HCT116 (cell line): ENCODE measurements at regions not wholly inside any gene's neighbourhood (a gene's known extent, or its start where the extent isn't known, plus 50 kb on each side); places are given as distances from the start of the nearest gene placed in this dataset.

Experiments used
- ATAC-seq: fragments of 200-7000 bp; cut with Tn5 transposase; 2 replicates; pipeline ENCODE4 v1.9.1; 2020; ENCODE audit warnings: mild to moderate bottlenecking, moderate library complexity
- BruUV-seq: library from RNA; stranded (reverse); fragments of 400-500 nt; replicated peaks from 2 replicates; lab custom pipeline; 2021; lab: Mats Ljungman, UMichigan
- CTCF ChIA-PET: fragments of 300-600 bp; sonication (Branson Sonifier 250); formaldehyde crosslinking; loops from one replicate; lab custom pipeline; 2021; ENCODE audit warnings: antibody characterized with exemption; lab: Charles Lee
- POLR2A ChIA-PET: fragments of 300-600, 350-600 bp; sonication (Branson Sonifier 250); formaldehyde crosslinking; loops from one replicate; lab custom pipeline; 2021; ENCODE audit warnings: antibody characterized with exemption; lab: Charles Lee
- RAD21 ChIA-PET, 2 experiments: fragments of 300-600 bp; sonication (Branson Sonifier 250); formaldehyde crosslinking; loops; one replicate each; lab custom pipeline; 2023; ENCODE audit warnings: low total read pairs in 2 of 2; ENCODE audit not compliant: uncharacterized antibody in 2 of 2, unreplicated experiment in 2 of 2, low non-redundant PET in 1 of 2; lab: Charles Lee
- DNase-seq: peaks from one replicate; pipeline ENCODE4 v3.0.0-alpha.2; 2010; ENCODE audit warnings: low read depth, low spot score
- H2AFZ ChIP-seq: fragments of 200-600 bp; shearing (Covaris generic), sonication (generic); 2 replicates; pipeline ENCODE4 v1.6.1; 2017; ENCODE audit warnings: low read depth, mixed run types, mixed read lengths, antibody characterized with exemption, low read length; ENCODE audit not compliant: poor library complexity, severe bottlenecking
- H3K27ac ChIP-seq: 2 replicates; pipeline ENCODE4 v1.5.1; 2012; ENCODE audit warnings: low read depth, low read length
- H3K27me3 ChIP-seq: fragments of 200-600 bp; sonication (generic); 2 replicates; pipeline ENCODE4 v1.6.1; 2016; ENCODE audit warnings: mixed run types, low read length, mixed read lengths; ENCODE audit not compliant: insufficient read depth
- H3K36me3 ChIP-seq, 2 experiments: fragments of 200-500 bp in 1 of 2; fragments of 200-600 bp in 1 of 2; sonication (Bioruptor generic) in 1 of 2; sonication (generic) in 1 of 2; 2 replicates each; pipeline versions ENCODE4 v1.5.1 to v1.6.1; 2014 to 2016; ENCODE audit warnings: low read length in 2 of 2, inconsistent platforms in 1 of 2, mixed read lengths in 1 of 2, mixed run types in 1 of 2; ENCODE audit not compliant: insufficient read depth in 2 of 2, control insufficient read depth in 1 of 2
- H3K4me1 ChIP-seq, 2 experiments: fragments of 200-600 bp in 1 of 2; sonication (generic) in 1 of 2; 2 replicates each; pipeline versions ENCODE4 v1.5.1 to v1.6.1; 2012 to 2017; ENCODE audit warnings: low read length in 2 of 2, inconsistent platforms in 1 of 2, mild to moderate bottlenecking in 1 of 2, mixed read lengths in 1 of 2, mixed run types in 1 of 2, moderate library complexity in 1 of 2; ENCODE audit not compliant: insufficient read depth in 2 of 2, control insufficient read depth in 1 of 2
- H3K4me2 ChIP-seq: fragments of 200-600 bp; sonication (generic); 2 replicates; pipeline ENCODE4 v1.6.1; 2017; ENCODE audit warnings: mixed run types, low read length, mixed read lengths
- H3K4me3 ChIP-seq, 2 experiments: fragments of 200-600 bp in 1 of 2; sonication (generic) in 1 of 2; replicated peaks in 1 of 2; 2 replicates each; pipeline ENCODE4 v1.5.1; 2011 to 2016; ENCODE audit warnings: low read length in 2 of 2, control low read depth in 1 of 2, low read depth in 1 of 2, mild to moderate bottlenecking in 1 of 2, mixed read lengths in 1 of 2, mixed run types in 1 of 2
- H3K79me2 ChIP-seq: fragments of 200-600 bp; sonication (generic); 2 replicates; pipeline ENCODE4 v1.6.1; 2017; ENCODE audit warnings: mild to moderate bottlenecking, mixed run types, low read length, moderate library complexity, mixed read lengths; ENCODE audit not compliant: insufficient read depth
- H3K9ac ChIP-seq: fragments of 200-600 bp; sonication (generic); 2 replicates; pipeline ENCODE4 v1.6.1; 2016; ENCODE audit warnings: low read length, mixed read lengths
- H3K9me2 ChIP-seq: fragments of 200-600 bp; sonication (generic), shearing (Covaris generic); 2 replicates; pipeline ENCODE4 v1.6.1; 2017; ENCODE audit warnings: mixed run types, mild to moderate bottlenecking, moderate library complexity; ENCODE audit not compliant: insufficient read depth
- H3K9me3 ChIP-seq, 2 experiments: fragments of 200-500 bp in 1 of 2; fragments of 200-600 bp in 1 of 2; sonication (Bioruptor generic) in 1 of 2; sonication (generic) in 1 of 2; 2 replicates each; pipeline ENCODE4 v1.6.1; 2014 to 2017; ENCODE audit warnings: low read length in 2 of 2, mixed read lengths in 2 of 2, inconsistent platforms in 1 of 2, low read depth in 1 of 2, mild to moderate bottlenecking in 1 of 2, mixed run types in 1 of 2, moderate library complexity in 1 of 2; ENCODE audit not compliant: control insufficient read depth in 1 of 2, insufficient read depth in 1 of 2
- H4K20me1 ChIP-seq: fragments of 200-600 bp; sonication (generic), shearing (Covaris generic); 2 replicates; pipeline ENCODE4 v1.6.1; 2017; ENCODE audit warnings: mixed run types, mild to moderate bottlenecking, moderate library complexity; ENCODE audit not compliant: insufficient read depth
- ATF3 ChIP-seq: IDR thresholded peaks from 2 replicates; pipeline ENCODE4 v1.6.1; 2012
- CBX3 ChIP-seq: IDR thresholded peaks from 2 replicates; pipeline ENCODE4 v1.6.1; 2012; ENCODE audit warnings: low read depth
- CEBPB ChIP-seq: IDR thresholded peaks from 2 replicates; pipeline ENCODE4 v1.6.1; 2012; ENCODE audit warnings: low read depth
- EGR1 ChIP-seq: IDR thresholded peaks from 2 replicates; pipeline ENCODE4 v1.6.1; 2012; ENCODE audit warnings: low read depth
- ELF1 ChIP-seq: IDR thresholded peaks from 2 replicates; pipeline ENCODE4 v1.6.1; 2012; ENCODE audit warnings: low read depth, borderline replicate concordance
- EZH2 ChIP-seq: fragments of 200-600 bp; sonication (generic); IDR thresholded peaks from 2 replicates; pipeline ENCODE4 v1.6.1; 2017; ENCODE audit warnings: antibody characterized with exemption, mixed run types
- EZH2phosphoT487 ChIP-seq: fragments of 200-600 bp; IDR thresholded peaks from 2 replicates; pipeline ENCODE4 v1.6.1; 2018; ENCODE audit warnings: antibody characterized with exemption, borderline replicate concordance
- FOSL1 ChIP-seq: IDR thresholded peaks from 2 replicates; pipeline ENCODE4 v1.6.1; 2012; ENCODE audit warnings: low read depth
- MAX ChIP-seq: IDR thresholded peaks from 2 replicates; pipeline ENCODE4 v1.6.1; 2012
- POLR2A ChIP-seq: IDR thresholded peaks from 2 replicates; pipeline ENCODE4 v1.7.0; 2011; ENCODE audit warnings: borderline replicate concordance; ENCODE audit not compliant: insufficient read depth, insufficient read length; ENCODE audit errors: extremely low read depth
- POLR2AphosphoS5 ChIP-seq: IDR thresholded peaks from 2 replicates; pipeline ENCODE4 v1.6.1; 2011; ENCODE audit warnings: mild to moderate bottlenecking, low read depth, low read length, moderate library complexity
- RAD21 ChIP-seq: IDR thresholded peaks from 2 replicates; pipeline ENCODE4 v1.6.1; 2012; ENCODE audit warnings: low read depth, mild to moderate bottlenecking
- REST ChIP-seq: IDR thresholded peaks from 2 replicates; pipeline ENCODE4 v1.6.1; 2012; ENCODE audit warnings: low read depth
- SIN3A ChIP-seq: IDR thresholded peaks from 2 replicates; pipeline ENCODE4 v1.6.1; 2012; ENCODE audit warnings: low read depth
- SP1 ChIP-seq: IDR thresholded peaks from 2 replicates; pipeline ENCODE4 v1.6.1; 2012; ENCODE audit warnings: low read depth
- SRF ChIP-seq: IDR thresholded peaks from 2 replicates; pipeline ENCODE4 v1.6.1; 2012; ENCODE audit warnings: low read depth
- TCF7L2 ChIP-seq: IDR thresholded peaks from 2 replicates; pipeline ENCODE4 v1.7.0; 2011; ENCODE audit warnings: borderline replicate concordance, inconsistent platforms; ENCODE audit not compliant: insufficient read depth, insufficient read length; ENCODE audit errors: extremely low read depth
- YY1 ChIP-seq: IDR thresholded peaks from 2 replicates; pipeline ENCODE4 v1.6.1; 2011; ENCODE audit warnings: low read length, low read depth, moderate library complexity, mild to moderate bottlenecking; ENCODE audit not compliant: insufficient replicate concordance; ENCODE audit errors: extremely low read depth
- ZFX ChIP-seq: fragments of 450-650 bp; IDR thresholded peaks from 2 replicates; pipeline ENCODE4 v1.6.1; 2017
- ZNF274 ChIP-seq: fragments of 200-500 bp; sonication (Bioruptor generic); IDR thresholded peaks from 2 replicates; pipeline ENCODE4 v1.6.1; 2014; ENCODE audit warnings: mild to moderate bottlenecking, low read depth, low read length, inconsistent platforms
- intact Hi-C: fragments of 100-400 bp; cut with micrococcal nuclease; formaldehyde crosslinking; loops from 2 replicates; pipeline ENCODE4 v1.10.0; 2022

- intact Hi-C loops = no loop called here
- no peak for TF ChIP-seq EGR1
- TF ChIP-seq SRF = no peak
- no peak for TF ChIP-seq MAX
- TF ChIP-seq SIN3A = no peak
- no peak for TF ChIP-seq EZH2
- TF ChIP-seq YY1 = no peak
- no peak for TF ChIP-seq CBX3
- TF ChIP-seq ZNF274 = no peak
- TF ChIP-seq RAD21 = no peak
- TF ChIP-seq ZFX = no peak
- no peak for TF ChIP-seq CEBPB
- no peak for TF ChIP-seq SP1
- TF ChIP-seq EZH2phosphoT487 = no peak
- TF ChIP-seq TCF7L2 = no peak
- no peak for TF ChIP-seq POLR2A
- no peak for TF ChIP-seq FOSL1
- TF ChIP-seq ATF3 = no peak
- no peak for TF ChIP-seq ELF1
- TF ChIP-seq REST = no peak
- no peak for TF ChIP-seq POLR2AphosphoS5
- H3K9ac ChIP-seq = no peak overlapping the region
- no peaks in the 10 kb centered on the region for H3K4me1 ChIP-seq
- ATAC-seq (no peak), DNase-seq (no peak)
- H3K27me3 ChIP-seq = no peaks in the 10 kb centered on the region
- H3K9me2 ChIP-seq = no peaks in the 10 kb centered on the region
- ChIA-PET POLR2A (no interaction called here), CTCF (no interaction called here), RAD21 (no interaction called here)
- no peak overlapping the region for H3K4me2 ChIP-seq
- no peak overlapping the region for H2AFZ ChIP-seq
- no peak overlapping the region for H3K27ac ChIP-seq
- H3K36me3 ChIP-seq = no peaks in the 10 kb centered on the region
- no peaks in the 10 kb centered on the region for H3K9me3 ChIP-seq
- no TSS peak for BruUV-seq
- no peaks in the 10 kb centered on the region for H4K20me1 ChIP-seq
- no peaks in the 10 kb centered on the region for H3K79me2 ChIP-seq
- H3K4me3 ChIP-seq = no peak overlapping the region
Measured at GRCh38 chr2:82226441-82226840, 1921.9 kb upstream of the LRRTM1 start.
